HG03565 (cell line): ENCODE measurements at regions not wholly inside any gene's neighbourhood (a gene's known extent, or its start where the extent isn't known, plus 50 kb on each side); places are given as distances from the start of the nearest gene placed in this dataset.
"Not testable (repeated sequence)": the region's sequence is repeated elsewhere in the genome, so short reads cannot be mapped to it uniquely, and the experiment has no call there.

Experiments
- ATAC-seq: cut with Tn5 transposase; IDR thresholded peaks from one replicate; pipeline ENCODE4 v1.9.1; 2021; ENCODE audit warnings: mild to moderate bottlenecking, moderate library complexity; ENCODE audit not compliant: unreplicated experiment

- no peak for ATAC-seq
These were observed 207.6 kb upstream of the CDKN2B start for GRCh38 chr9:22216730-22217172.

GRCh38 chr9:22217254-22217653 lies 208.1 kb upstream of the CDKN2B start:
- no peak for ATAC-seq

GRCh38 chr9:22225856-22226255 lies 216.8 kb upstream of the CDKN2B start:
- ATAC-seq: not testable (repeated sequence)

- ATAC-seq: no peak
These were observed 218.6 kb upstream of the DMRTA1 start for GRCh38 chr9:22227986-22228385.

GRCh38 chr9:22228542-22228941 lies 218.1 kb upstream of the DMRTA1 start:
- ATAC-seq: no peak

GRCh38 chr9:22229069-22229468 lies 217.6 kb upstream of the DMRTA1 start:
- ATAC-seq: no peak

GRCh38 chr9:22231309-22231708 lies 215.3 kb upstream of the DMRTA1 start:
- not testable (repeated sequence) for ATAC-seq

- ATAC-seq: no peak
These were observed 213.7 kb upstream of the DMRTA1 start for GRCh38 chr9:22232971-22233370.

- ATAC-seq: no peak
These were observed 208.9 kb upstream of the DMRTA1 start for GRCh38 chr9:22237497-22238363.

- no peak for ATAC-seq
These were observed 207.6 kb upstream of the DMRTA1 start for GRCh38 chr9:22238809-22239684.

GRCh38 chr9:22240619-22241018 lies 206.0 kb upstream of the DMRTA1 start:
- ATAC-seq: peak; percentile 84

GRCh38 chr9:22241024-22241423 lies 205.6 kb upstream of the DMRTA1 start:
- no peak for ATAC-seq

- ATAC-seq: no peak
These were observed 205.0 kb upstream of the DMRTA1 start for GRCh38 chr9:22241611-22242010.

- ATAC-seq: peak; percentile 32
These were observed 202.2 kb upstream of the DMRTA1 start for GRCh38 chr9:22244139-22245011.

GRCh38 chr9:22255337-22255736 lies 191.3 kb upstream of the DMRTA1 start:
- ATAC-seq: no peak

GRCh38 chr9:22256381-22256780 lies 190.2 kb upstream of the DMRTA1 start:
- ATAC-seq: no peak

GRCh38 chr9:22257026-22257816 lies 189.4 kb upstream of the DMRTA1 start:
- ATAC-seq: no peak

GRCh38 chr9:22265038-22265437 lies 181.6 kb upstream of the DMRTA1 start:
- no peak for ATAC-seq

GRCh38 chr9:22265534-22265933 lies 181.1 kb upstream of the DMRTA1 start:
- no peak for ATAC-seq

GRCh38 chr9:22274477-22274876 lies 172.1 kb upstream of the DMRTA1 start:
- ATAC-seq: no peak
